ENCODE measurements at regions not wholly inside any gene's neighbourhood (a gene's known extent, or its start where the extent isn't known, plus 50 kb on each side); places are given as distances from the start of the nearest gene placed in this dataset.

DNA sequence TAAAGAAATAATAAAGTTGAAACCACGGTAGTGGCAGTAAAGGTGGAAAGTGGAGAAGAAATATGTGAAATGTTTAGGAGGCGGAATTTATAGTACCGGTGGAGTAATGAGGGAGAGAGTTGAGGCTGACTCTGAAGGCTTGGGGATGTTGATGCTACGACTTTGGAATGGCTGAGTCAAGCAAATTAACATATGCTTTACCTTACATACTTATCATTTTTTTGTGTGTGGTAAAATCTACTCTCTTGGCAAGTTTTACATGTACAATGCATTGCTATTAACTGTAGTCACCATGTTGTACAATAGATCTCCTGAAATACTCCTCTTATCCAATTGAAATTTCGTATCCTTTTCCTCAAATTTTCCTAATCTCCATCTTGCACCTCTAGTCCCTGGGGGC, 179.0 kb downstream of the TAF11L14 start:
- Histone ChIP-seq H3K4me1 (no peaks in the 10 kb centered on the region), H3K4me3 (no peak overlapping the region), H3K36me3 (no peaks in the 10 kb centered on the region), H3K27ac (no peak overlapping the region), H3K27me3 (no peaks in the 10 kb centered on the region), H3K9me3 (no peaks in the 10 kb centered on the region)
- no peak for DNase-seq (ENCODE audit: low spot score in 2 of 2)
- intact Hi-C loops (cut with DNase I; ENCODE audit: low total_unique reads): no loop called here
- no peak for TF ChIP-seq POLR2A (IDR thresholded peaks at IDR 0.05)
- TF ChIP-seq, protein P1, sequence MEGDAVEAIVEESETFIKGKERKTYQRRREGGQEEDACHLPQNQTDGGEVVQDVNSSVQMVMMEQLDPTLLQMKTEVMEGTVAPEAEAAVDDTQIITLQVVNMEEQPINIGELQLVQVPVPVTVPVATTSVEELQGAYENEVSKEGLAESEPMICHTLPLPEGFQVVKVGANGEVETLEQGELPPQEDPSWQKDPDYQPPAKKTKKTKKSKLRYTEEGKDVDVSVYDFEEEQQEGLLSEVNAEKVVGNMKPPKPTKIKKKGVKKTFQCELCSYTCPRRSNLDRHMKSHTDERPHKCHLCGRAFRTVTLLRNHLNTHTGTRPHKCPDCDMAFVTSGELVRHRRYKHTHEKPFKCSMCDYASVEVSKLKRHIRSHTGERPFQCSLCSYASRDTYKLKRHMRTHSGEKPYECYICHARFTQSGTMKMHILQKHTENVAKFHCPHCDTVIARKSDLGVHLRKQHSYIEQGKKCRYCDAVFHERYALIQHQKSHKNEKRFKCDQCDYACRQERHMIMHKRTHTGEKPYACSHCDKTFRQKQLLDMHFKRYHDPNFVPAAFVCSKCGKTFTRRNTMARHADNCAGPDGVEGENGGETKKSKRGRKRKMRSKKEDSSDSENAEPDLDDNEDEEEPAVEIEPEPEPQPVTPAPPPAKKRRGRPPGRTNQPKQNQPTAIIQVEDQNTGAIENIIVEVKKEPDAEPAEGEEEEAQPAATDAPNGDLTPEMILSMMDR (IDR thresholded peaks at IDR 0.05): no peak

DNA sequence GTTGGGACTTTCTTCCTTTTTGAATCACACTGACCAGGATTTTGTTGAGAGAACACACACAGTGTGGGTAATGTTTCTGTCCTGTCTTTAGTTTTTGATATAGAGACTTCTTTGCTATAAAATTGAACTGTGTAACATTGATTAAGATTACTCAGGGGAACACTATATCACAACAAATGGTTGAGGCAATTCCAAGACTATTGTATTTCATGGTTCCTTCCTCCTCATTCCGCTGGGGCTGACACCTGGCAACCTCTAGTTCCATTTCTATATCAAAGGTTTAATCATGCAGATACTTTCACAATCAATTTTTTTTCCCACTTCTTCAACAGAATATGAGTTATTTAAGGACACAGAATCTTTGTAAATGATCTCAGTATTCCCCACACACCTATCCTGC, 182.2 kb downstream of the TAF11L14 start:
- no peak for DNase-seq (ENCODE audit: low spot score in 2 of 2)
- Histone ChIP-seq H3K27me3 (no peaks in the 10 kb centered on the region), H3K4me3 (no peak overlapping the region), H3K27ac (no peak overlapping the region), H3K36me3 (no peaks in the 10 kb centered on the region), H3K9me3 (no peaks in the 10 kb centered on the region), H3K4me1 (no peaks in the 10 kb centered on the region)
- intact Hi-C loops (cut with DNase I; ENCODE audit: low total_unique reads): no loop called here
- TF ChIP-seq POLR2A (IDR thresholded peaks at IDR 0.05): no peak

DNA sequence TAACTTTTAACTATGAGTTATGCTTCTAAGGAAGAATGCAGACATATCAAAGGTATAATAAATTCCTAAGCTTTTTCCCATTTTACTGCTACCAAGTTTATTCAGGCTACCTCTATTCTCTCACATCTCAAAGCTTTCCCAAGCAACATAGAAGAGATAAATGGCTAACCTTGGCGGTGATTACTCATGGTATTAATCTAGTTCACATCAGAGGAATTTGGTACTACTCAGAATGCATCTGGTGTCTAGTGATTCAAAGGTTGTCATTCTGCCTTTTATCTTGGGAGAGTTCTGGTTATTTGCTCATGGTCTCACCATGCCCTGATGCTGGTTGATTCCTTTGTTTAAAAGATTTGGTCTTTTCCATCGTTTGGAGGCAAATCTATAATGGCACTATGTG, 182.7 kb downstream of the TAF11L14 start:
- no peak for DNase-seq (ENCODE audit: low spot score in 2 of 2)
- Histone ChIP-seq H3K4me3 (no peak overlapping the region), H3K27me3 (no peaks in the 10 kb centered on the region), H3K36me3 (no peaks in the 10 kb centered on the region), H3K27ac (no peak overlapping the region), H3K9me3 (no peaks in the 10 kb centered on the region), H3K4me1 (no peaks in the 10 kb centered on the region)
- intact Hi-C loops (cut with DNase I; ENCODE audit: low total_unique reads): no loop called here
- TF ChIP-seq, protein P1 (IDR thresholded peaks at IDR 0.05): no peak
- TF ChIP-seq POLR2A (IDR thresholded peaks at IDR 0.05) (no peak), POLR2AphosphoS5 (IDR thresholded peaks at IDR 0.05) (no peak)

DNA sequence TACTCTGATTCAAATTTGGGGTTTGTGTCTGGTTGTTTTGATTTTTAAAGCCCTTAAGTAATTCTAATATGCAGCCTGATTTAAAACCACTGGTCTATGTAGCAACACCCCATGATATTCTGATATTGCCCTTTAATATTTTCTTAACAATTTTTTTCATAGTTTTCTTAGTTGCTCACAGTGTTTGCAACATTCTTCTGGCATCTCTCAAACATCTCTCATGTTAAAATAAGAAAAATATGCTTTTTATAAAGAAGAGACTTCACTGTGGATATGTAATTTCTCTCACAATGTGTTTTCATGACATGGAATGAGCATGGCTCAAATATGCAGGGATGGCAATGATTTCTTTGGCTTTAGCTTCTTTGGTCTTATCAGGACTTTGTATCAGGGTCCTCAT, 183.7 kb downstream of the TAF11L14 start:
- Histone ChIP-seq H3K36me3 (no peaks in the 10 kb centered on the region), H3K27ac (no peak overlapping the region), H3K4me1 (no peaks in the 10 kb centered on the region), H3K27me3 (no peaks in the 10 kb centered on the region), H3K9me3 (no peaks in the 10 kb centered on the region), H3K4me3 (no peak overlapping the region)
- TF ChIP-seq, protein P1 (IDR thresholded peaks at IDR 0.05): no peak
- TF ChIP-seq POLR2AphosphoS5 (IDR thresholded peaks at IDR 0.05): no peak
- TF ChIP-seq POLR2A (IDR thresholded peaks at IDR 0.05): no peak
- intact Hi-C loops (cut with DNase I; ENCODE audit: low total_unique reads): no loop called here
- DNase-seq (ENCODE audit: low spot score in 2 of 2): no peak

DNA sequence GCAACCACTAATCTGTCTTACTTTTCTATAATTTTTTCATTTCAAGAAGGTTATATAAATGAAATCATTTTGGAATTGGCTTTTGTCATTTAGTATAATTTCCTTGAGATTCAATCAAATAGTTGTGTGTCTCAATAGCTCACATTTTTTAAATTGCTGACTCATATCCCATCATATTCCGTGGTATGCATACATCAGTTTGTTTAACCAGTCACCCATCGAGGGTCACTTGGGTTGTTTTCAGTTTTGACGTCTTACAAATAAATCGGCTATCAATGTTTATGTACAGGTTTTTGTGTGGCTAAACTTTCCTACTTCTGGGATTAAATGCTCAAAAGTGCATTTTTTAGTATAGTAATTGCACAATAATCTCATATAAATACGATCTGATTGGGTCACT, 185.5 kb downstream of the TAF11L14 start:
- Histone ChIP-seq H3K27me3 (no peaks in the 10 kb centered on the region), H3K4me3 (no peak overlapping the region), H3K27ac (no peak overlapping the region), H3K36me3 (no peaks in the 10 kb centered on the region), H3K4me1 (no peaks in the 10 kb centered on the region), H3K9me3 (no peaks in the 10 kb centered on the region)
- intact Hi-C loops (cut with DNase I; ENCODE audit: low total_unique reads): no loop called here
- TF ChIP-seq POLR2AphosphoS5 (IDR thresholded peaks at IDR 0.05) (no peak), POLR2A (IDR thresholded peaks at IDR 0.05) (no peak)
- TF ChIP-seq, protein P1 (IDR thresholded peaks at IDR 0.05): no peak
- no peak for DNase-seq (ENCODE audit: low spot score in 2 of 2)

DNA sequence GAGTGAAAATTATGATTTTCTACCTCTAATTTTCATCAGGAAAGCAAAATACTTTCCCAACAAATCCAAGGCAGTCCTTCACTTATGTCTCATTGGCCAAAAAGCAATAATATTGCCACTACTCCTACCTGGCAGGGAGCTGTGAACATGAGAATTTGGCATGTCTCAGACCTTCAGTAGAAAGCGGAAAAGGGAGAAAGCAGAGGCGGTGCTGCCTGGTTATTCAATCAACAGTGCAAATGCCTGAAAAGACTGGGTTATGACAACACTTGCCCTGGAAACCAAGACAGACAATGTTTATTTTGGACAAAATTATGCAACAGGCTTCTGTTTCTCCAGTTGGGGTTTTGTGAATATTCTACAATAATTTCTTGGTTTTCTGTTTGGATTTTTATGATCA, 194.4 kb downstream of the TAF11L14 start:
- H3K27ac ChIP-seq: no peak overlapping the region
- intact Hi-C loops (cut with DNase I; ENCODE audit: low total_unique reads): no loop called here
- no peaks in the 10 kb centered on the region for H3K9me3 ChIP-seq
- H3K36me3 ChIP-seq: no peaks in the 10 kb centered on the region
- H3K27me3 ChIP-seq: no peaks in the 10 kb centered on the region
- H3K4me3 ChIP-seq: no peak overlapping the region
- TF ChIP-seq, protein P1 (IDR thresholded peaks at IDR 0.05): no peak
- TF ChIP-seq POLR2AphosphoS5 (IDR thresholded peaks at IDR 0.05): no peak
- no peak for TF ChIP-seq POLR2A (IDR thresholded peaks at IDR 0.05)
- DNase-seq (ENCODE audit: low spot score in 2 of 2): no peak
- no peaks in the 10 kb centered on the region for H3K4me1 ChIP-seq

Data from breast epithelium (tissue), 4 donors.